GM19438 (cell line): ENCODE measurements at regions not wholly inside any gene's neighbourhood (a gene's known extent, or its start where the extent isn't known, plus 50 kb on each side); places are given as distances from the start of the nearest gene placed in this dataset.

Experiments used
- ATAC-seq: cut with Tn5 transposase; IDR thresholded peaks from one replicate; pipeline ENCODE4 v1.9.1; 2021; ENCODE audit warnings: low read depth; ENCODE audit not compliant: unreplicated experiment

DNA sequence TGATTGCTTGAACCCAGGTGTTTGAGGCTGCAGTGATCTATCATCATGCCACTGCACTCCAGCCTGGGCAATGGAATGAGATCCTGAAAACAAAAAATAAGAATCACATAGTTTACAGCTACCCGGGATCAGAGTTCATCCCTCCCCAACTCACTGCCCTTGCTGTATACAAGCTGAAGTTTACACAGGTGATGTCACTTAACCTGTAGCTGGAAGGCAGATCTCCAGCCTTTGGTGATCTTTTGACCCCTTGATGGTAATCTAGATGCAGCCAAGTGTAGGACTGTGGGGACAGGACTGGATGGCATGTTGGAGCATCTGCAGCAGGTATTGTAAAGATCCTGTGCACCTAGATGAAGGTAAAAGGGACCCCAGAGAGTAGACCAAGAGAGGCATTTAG, 66.7 kb upstream of the SLC14A2 start:
- ATAC-seq, result no peak

GRCh38 chr18:45549290-45549689, 66.0 kb upstream of the SLC14A2 start:
- no peak for ATAC-seq

- ATAC-seq, result no peak
Measured at GRCh38 chr18:45551142-45551815, 64.0 kb upstream of the SLC14A2 start.

DNA sequence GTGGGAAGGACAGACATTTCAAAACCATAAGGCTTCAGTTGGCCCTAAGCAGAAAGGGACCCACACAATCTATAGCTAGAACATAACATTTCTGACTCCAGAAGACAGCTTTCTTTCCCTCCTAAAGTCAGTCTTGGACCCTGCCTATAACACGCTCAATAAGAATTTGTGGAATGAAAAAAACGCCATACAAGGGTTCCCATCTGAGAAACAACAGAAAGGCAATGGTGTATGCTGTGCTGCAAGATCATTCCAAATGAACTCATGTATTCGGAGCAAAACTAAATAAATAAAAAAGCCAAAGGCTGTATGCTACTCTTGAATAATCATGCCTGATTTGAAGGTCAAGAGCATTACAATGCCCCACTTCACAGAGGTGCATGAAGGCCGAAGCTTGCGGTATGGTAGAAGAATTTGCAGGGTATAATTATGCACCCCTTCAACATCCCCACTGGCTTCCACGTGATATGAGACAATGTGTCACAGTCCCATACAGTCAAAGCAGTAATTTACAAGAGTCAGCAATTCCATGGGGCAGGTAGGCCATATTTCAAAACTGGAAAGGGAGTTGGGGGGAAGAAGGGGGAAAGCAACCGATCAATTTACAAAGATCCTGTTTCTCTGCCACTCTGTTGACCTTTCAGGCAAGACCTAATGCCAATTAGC, 61.4 kb upstream of the SLC14A2 start:
- no peak for ATAC-seq

GRCh38 chr18:45554389-45554737, 60.9 kb upstream of the SLC14A2 start:
- ATAC-seq, result no peak

DNA sequence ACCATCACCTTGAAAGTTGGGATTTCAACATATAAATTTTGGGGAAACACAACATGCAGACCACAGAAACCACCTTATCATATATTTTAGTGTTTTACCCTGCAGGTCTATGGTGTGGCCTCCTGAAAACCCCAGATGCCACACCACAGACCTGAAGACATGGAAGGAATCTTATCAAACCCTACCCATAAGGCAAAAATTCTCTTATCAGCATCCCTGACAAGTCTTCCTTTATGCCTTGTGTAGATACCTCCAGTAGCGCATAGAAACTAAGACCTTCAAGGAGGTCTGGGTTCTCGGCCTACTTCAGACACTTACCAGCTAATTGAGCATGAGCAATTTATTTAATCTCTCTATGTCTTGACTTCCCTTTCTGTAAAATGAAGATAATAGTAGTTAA, 59.1 kb upstream of the SLC14A2 start:
- ATAC-seq, result no peak

DNA sequence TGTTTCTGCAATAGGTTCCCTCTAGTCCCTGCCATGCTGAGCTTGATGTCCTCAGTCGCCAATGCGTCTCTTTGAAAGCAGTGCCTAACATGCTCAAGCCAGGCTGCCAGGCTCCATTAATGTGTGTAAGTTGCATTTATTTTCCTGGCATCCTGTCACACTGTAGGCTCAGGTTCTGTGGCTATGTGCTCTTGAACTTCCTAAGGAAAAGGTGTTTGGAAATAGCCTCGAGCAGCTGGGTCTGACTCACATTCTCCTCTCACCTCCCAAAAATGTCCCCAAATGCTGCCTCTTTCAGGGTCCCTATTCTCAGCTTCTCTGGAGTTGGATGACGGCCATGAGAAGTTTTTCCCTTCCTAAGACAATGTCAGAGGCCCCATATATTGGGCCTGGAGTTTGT, 58.0 kb upstream of the SLC14A2 start:
- no peak for ATAC-seq

DNA sequence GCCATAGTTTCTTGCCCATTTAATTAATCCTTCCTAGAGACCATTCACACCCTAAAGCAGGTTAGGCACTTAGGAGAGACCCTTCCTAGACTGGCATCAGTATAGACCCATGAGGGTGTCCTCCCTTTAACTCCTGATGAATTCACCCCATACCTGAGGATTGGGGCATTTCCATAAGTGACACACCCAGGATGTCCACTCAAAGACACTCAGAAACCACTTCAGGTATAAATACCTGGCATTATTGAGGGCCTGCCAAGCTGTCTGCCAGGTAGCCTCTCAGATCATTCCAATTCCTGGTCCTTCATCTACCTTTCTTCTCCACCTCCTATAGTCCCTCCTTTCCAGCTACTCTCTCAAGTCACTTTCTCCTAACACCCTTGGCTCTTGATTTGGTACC, 57.5 kb upstream of the SLC14A2 start:
- no peak for ATAC-seq

GRCh38 chr18:45559258-45559657, 56.0 kb upstream of the SLC14A2 start:
- no peak for ATAC-seq

DNA sequence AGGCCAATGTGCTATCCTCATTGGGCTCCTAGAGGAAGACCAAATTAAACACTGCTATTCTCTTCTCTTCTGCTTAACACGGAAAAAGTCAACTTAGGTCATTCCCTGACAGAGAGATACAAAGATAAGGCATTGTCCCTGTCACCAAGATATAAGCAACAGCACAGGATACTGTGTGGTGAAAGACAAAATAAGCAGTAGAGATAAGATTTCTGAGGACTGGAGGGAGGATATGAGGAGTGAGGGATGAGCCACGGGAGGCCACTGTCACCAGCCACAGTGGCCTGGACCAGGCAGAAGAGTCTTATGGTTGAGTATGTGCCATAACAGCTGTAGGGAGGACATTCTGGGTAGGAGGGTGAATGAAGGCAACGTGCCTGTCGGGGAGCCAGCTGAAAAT, 54.4 kb upstream of the SLC14A2 start:
- no peak for ATAC-seq

DNA sequence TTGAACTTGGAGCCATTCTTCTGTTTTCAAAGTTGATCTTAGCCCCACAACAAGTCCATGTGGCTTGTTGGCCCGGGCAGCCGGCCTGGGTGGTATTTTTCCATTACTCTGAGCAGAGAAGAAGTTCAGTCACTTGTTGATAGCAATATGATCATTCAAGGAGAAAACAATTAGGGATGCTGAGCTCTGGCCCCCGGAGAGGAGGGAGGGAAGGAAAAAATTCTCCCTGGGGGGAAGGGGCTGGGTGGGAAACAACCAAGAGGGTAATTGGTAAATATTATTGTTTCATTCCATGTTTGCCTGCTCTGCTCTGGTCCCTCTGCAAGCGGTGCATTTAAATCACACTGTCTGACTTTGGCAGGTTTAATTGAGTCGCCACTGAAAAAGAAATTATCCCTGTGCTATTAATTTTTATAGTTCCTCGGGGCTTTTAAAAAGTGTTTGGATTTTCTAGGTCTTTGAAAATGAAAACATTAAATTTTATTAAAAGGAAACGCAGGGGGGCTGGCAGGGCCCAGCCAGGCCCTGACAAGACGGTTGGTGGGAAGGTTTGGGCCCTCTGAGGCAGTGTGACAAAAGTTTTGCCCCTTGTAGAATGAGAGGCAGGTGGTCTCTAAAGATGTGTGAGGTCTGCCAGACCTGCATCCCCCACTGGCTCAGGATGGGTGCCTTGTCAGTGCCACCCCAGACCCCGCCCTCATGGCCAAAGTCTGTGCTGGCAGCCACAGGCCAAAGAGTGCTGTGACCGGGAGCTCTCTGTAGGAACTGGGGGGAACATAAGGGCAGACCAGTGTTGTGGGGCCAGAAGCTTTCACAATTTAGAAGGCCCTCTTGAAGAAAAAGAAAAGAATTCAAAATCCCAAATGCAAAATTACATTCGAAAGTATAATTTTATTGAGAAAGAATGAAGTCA, 52.5 kb upstream of the SLC14A2 start:
- ATAC-seq, result no peak

DNA sequence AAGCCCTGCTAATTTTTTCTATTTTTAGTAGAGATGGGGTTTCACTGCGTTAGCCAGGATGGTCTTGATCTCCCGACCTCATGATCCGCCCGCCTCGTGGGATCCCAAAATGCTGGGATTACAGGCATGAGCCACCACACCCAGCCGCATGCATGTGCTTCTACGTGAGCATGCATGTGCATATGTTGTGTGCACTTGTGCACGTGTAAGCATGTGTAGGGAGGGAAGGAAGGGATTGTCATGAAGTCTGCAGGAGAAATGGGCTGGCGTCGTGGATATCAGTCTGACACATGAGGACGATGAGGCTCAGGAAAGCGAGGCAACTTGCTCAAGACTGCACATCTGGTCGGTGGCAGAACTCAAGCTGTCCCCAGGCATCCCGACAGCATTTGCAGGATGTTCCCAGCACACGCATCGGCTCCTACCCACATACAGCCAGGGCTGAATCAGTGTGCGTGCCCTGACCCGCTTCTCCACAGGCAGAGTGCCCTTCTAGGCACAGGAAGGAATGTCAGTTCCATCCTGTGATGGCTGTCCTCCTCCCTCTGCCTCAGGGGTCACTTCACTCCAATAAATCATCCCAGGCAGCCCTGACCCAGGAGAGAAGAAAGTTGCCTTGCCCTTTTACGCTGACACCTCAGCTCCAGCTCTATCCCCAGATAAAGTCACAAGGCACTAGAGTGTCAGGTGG, 49.9 kb upstream of the SLC14A2 start:
- ATAC-seq, result no peak
